GM20000 (cell line): ENCODE measurements at regions not wholly inside any gene's neighbourhood (a gene's known extent, or its start where the extent isn't known, plus 50 kb on each side); places are given as distances from the start of the nearest gene placed in this dataset.

Experiments
- DNase-seq: peaks from one replicate; pipeline ENCODE4 v3.0.0; 2012; ENCODE audit warnings: low spot score
- CTCF ChIP-seq: IDR thresholded peaks from 2 replicates; pipeline ENCODE4 v1.5.1; 2012; ENCODE audit warnings: mild to moderate bottlenecking, control low read depth; ENCODE audit errors: extremely low read depth, missing control alignments

- no peak for DNase-seq
Observed at GRCh38 chr15:46251903-46252302, 617.1 kb downstream of the SQOR start.

DNA sequence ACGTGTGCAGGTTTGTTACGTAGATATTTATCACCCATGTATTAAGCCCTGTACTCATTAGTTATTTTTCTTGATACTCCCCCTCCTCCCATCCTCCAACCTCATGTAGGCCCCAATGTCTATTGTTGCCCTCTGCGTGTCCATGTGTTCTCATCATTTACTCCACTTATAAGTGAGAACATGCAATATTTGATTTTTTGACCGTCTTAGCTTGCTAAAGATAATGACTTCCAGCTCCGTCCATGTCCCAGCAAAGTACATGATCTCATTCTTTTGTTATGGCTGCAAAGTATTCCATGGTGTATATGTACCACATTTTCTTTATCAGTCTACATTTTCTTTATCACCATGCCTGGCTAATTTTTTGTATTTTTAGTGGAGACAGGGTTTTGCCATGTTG is 623.2 kb downstream of the SQOR start:
- TF ChIP-seq CTCF, result no peak
- DNase-seq, result no peak

More at GRCh38 chr15:46251903-46252302, 617.1 kb downstream of the SQOR start:
- no peak for TF ChIP-seq CTCF

DNA sequence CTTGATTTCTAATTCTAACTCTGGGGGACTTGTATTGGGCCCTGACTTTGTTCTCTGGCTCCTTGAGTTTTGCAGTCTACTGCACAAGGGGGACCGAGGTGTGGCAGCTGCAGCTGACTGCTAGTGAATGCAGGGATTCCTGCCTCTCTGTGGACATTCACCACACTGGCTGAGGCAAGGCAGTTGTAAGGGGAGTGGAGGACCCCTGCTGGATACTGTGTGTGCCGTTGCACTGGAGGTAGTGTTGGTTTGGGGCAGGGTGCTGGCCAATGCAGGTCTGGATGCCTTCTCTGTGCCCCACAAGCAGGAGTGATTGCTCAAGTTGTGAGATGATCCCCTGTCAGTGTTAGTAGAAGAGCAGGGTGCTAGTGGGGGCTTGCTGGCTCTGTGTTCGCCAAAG is 626.1 kb downstream of the SQOR start:
- DNase-seq, result no peak
- TF ChIP-seq CTCF, result no peak

DNA sequence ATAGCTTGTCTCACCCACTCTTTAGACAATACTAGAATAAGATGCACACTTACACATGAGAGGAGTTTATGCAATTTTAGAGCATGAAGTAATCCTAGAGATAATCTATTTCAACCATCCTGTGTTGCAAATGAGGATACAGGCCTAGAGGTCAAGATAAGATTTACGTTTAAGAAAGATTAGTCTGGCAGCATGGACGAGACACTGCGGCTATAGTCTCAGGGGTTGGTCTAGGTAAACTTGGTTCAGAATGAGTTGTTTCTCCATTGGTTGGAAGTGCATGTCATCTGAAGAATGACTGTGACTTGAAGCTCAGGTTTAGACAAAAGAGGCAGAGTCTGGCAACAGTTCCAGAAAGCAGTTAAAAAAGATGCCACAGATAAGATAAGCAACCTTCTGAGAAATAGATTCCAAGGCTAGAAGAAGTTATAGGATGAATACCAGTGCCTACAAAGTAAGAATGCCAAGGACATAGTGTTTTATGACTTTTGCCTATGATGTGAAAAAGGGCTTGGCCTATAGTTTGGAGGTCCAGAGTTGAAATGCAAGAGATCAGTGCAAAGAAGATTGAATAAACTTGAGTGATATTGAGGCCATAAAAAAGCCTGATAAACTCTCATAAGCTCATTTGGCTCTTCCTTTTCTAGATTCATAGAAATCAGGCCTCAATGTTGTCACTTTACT is 631.0 kb downstream of the SQOR start:
- TF ChIP-seq CTCF, result no peak

DNA sequence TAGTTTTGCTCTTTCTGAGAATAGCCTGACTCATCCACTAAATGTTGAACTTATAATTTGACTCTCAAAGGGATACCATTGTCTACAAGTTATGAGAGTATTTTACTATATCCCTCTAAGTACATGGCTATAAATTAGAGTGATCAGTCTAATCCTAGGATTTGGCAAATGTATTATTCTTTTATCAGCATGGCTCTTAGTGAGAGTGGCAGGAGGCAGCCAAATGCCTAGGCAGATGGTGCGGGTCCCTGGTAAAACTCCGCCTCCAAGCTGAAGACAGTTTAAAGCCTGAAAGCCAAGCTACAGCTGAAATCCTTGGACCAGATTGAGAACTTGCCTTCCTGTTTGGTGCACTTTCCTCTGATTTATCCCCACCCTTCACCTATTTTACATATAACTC is 631.8 kb downstream of the SQOR start:
- TF ChIP-seq CTCF, result no peak
- DNase-seq, result no peak

More for the DNA sequence above, 631.0 kb downstream of the SQOR start:
- DNase-seq, result no peak

DNA sequence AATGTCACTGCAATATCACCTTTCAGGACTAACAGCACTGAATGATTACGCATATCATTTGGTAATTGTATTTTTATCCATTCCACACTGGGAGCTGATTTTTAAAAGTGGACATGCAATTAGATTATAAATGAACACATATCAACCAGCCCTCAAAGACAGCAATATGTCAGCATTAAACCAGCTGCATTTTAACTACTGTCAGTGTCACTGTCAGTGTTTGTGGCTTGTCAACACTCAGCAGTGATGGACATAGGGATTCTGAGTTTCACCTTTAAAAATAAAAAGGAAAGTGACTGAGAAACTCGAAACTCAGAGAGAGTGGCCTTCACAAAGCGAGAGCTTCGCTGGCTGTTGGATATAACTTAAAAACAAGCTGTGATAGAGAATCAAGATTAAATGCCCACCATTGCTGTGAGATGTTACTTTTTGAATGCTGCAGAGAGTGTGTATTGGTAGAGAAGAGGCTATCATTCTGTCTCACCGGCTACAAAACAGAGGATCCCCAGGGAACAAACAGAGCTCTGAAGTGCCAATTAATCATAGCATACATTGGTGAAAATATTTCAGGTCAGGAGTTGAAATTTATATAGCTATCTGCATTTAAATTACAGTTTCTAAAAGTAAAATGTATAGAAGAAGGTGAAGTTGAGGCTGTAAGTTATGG is 635.8 kb downstream of the SQOR start:
- TF ChIP-seq CTCF, result no peak
- DNase-seq, result no peak

DNA sequence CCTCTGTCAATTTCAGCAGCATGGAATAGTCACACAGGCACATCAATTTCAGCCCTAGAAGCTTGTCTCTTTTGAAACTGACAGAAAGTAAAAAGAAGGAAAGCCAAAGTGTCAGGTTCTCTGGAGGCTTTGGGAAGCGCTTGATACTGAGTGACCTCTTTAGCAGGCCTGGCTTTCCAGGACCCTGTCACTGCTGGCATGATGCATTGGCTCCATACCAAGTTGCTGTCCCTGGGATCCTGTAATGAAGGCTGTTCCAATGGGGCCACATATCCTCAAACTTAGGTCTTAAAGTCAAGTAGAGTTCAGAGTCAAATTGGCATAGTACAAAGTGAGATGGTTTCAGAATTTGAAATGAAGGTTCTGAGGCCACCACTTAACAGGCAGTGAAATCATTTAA is 640.9 kb downstream of the SQOR start:
- DNase-seq, result no peak
- TF ChIP-seq CTCF, result no peak
